OCI-M1 (cell line): ENCODE measurements at regions not wholly inside any gene's neighbourhood (a gene's known extent, or its start where the extent isn't known, plus 50 kb on each side); places are given as distances from the start of the nearest gene placed in this dataset.
"Not testable (repeated sequence)": the region's sequence is repeated elsewhere in the genome, so short reads cannot be mapped to it uniquely, and the experiment has no call there.

Experiments
- DNase-seq: peaks from one replicate; lab custom pipeline; 2025; lab: John Stamatoyannopoulos, UW

DNA sequence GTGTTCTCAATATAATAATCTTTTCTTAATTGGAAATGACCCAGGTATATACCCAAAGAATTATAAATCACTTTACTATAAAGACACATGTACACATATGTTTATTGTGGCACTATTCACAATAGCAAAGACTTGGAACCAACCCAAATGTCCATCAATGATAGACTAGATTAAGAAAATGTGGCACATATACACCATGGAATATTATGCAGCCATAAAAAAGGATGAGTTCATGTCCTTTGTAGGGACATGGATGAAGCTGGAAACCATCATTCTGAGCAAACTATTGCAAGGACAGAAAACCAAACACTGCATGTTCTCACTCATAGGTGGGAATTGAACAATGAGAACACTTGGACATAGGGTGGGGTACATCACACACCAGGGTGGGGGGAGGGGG is 56.8 kb downstream of the SCGB2B2 start:
- DNase-seq, result not testable (repeated sequence)

- DNase-seq, result no peak
Measured at GRCh38 chr19:34618410-34618809, 58.5 kb downstream of the SCGB2B2 start.

DNA sequence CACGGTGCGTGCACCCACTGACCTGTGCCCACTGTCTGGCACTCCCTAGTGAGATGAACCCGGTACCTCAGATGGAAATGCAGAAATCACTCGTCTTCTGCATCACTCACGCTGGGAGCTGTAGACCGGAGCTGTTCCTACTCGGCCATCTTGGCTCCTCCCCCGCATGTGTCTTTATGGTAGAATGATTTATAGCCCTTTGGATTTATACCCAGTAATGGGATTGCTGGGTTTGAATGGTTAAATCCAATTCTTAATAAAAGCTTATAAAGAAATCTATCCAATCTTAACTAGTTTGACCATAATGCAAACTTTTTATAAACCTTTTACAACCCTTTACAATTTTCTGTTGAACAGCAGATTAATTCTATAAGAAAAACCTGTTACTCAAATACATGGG is 59.0 kb downstream of the SCGB2B2 start:
- DNase-seq, result not testable (repeated sequence)

DNA sequence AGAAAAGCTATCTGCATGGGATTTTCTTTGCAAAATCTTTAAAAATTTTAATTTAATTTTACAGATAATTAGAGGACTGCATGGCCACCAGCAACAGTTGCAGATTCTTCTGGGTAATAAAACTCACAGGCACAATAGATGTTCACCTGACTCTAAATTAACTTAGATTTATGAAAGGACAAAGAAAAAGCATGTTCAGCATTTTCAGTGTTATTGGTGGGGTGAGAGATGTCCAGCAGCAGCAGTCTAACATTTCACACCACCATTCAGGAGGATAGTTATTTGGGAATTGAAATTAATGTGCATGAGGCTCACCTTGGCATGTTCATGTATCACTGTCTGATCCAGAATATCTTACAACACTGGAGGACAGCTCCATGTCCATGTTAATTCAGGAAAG is 74.0 kb downstream of the SCGB2B2 start:
- no peak for DNase-seq

DNA sequence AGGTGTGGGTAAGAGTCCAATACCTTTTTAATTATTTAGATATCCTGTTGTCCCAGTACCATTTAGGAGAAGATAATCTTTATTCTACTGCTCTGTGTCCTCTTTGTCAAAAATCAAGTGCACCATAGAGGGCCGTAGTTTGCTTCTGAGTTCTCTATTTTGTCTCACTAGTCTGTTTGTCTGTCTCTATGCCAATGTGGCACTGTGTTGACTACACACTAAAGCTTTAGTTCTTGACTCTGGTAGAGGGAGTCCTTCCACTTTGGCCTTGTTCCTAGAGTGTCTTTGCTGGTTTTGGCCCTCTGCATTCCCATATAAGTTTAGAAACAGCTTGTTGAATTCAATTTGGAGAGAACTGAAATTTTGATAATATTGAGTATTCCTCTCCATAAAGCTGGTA is 75.9 kb downstream of the SCGB2B2 start:
- DNase-seq, result no peak

GRCh38 chr19:34600366-34600765 is 76.6 kb downstream of the SCGB2B2 start:
- no peak for DNase-seq

DNA sequence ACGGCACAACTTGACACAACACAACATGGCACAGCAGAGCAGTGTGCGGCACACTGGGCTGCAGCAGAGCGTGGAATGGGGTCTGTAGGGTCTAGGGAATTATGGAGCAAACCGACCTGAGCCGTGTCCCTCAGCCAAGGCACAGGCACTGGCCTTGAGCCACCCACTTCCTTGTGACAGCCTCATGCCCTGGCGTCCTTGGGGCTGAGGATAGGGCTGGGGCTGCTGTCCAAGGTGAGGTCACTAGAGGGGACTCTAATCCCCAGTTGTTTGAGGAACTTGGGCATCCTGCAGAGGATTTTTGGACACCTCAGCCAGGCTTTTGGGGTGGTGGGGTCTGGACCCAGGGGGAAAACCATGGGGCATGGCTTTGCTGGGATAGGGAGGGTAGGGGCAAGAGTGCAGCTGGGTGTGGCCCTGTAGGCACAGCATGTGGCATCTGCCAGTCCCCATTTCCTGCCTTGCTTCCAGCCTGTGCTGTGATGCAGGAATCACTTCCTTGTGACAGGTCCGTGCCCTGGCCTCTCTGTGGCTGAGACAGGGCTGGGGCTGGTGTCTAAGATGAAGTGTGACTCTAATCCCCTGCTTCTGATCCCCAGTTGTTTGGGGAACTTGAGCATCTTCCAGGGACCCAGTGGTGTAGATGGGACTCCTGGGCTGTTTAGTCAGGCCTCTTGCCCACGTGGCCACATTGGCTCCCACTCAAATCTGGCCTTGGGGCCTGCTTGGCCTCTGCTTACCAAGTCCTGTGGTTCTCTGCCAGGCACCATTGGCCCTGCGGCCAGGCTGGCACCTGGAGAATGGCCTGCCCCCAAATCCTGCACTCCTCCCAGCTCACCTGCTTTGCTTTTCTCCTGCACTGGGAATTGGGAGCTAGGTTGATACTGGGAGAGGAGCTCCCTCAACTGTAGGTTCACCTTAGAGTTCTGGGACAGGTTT is 78.5 kb downstream of the SCGB2B2 start:
- DNase-seq, result no peak

DNA sequence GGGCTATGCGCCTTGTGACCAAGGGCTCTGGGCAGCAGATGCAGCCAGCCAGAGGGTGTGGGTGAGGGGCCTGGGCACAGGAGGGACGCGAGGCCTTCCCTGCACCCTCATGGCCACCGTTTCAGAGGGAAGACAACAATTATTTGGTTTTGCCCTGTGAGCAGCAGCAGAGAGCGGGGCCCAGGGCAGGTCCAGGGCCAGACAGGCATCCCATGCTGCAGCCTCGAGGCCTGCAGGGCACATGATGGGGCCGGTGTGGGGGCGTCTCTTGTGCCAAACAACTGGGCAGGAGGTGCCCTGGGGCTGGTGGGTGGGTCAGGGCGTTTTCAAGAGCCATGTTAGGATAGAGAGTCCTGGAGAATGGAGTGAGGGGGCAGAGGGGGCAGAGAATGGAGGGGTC is 79.4 kb downstream of the SCGB2B2 start:
- DNase-seq, result no peak

DNA sequence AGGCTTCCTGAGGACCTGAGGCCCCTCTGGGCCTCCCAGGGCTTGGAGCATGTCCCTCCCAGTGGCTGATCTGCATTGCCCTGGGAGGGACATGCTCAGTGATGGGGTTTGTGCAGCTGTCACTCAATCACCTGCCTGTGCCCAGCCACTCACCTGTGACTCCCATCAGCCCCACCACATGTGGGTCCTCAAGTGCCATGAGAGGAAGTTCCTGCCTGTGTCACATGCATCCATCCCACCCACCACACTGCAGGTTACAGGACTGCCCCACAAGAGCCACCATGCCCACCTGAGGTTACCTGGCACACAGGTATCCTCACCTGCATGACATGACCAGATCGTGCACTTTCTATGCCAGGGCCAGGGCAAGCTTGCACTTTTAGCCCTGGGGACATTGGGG is 80.0 kb downstream of the SCGB2B2 start:
- no peak for DNase-seq

DNA sequence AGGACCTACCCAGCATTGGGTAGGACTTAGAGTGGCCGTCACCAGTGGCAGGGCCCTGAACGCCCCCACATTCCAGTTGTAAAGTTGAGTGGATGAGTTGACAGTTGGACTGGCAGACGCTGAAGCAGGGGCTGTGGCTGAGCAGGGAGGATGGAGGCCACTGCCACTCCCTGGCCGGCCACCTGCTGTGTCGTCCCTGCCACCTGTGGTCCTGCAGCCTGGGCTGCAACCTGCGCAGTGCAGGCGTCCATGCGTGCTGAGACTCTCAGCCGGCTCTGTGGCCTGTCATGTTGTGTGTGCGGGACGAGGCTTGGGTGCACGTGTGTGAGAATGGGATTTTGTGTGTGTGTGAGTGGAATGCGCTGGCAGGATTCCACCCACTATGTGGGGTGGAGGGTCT is 80.8 kb downstream of the SCGB2B2 start:
- DNase-seq, result no peak

DNA sequence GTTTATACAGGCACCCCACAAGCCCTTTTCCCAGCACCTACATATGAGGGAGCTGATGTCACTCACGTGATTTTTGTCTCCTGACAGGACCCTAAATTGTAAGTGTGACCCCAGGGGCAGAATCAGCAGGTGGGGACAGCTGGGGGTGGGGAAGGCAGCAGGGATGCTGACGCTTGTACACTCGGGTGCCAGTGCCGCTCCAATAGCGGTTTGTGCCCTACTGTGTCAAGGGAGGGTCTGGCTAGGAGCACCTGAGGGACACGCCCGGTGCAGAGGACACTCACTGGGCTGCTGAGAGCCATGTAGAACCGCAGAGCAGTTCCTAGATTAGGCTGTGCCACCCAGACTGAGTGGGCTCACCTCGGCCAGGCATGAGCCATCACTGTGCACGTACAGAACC is 81.3 kb downstream of the SCGB2B2 start:
- DNase-seq, result no peak

GRCh38 chr19:34590228-34590627 is 86.7 kb downstream of the SCGB2B2 start:
- no peak for DNase-seq

GRCh38 chr19:34589730-34590129 is 87.2 kb downstream of the SCGB2B2 start:
- DNase-seq, result no peak

- no peak for DNase-seq
Measured at GRCh38 chr19:34588846-34589245, 88.1 kb downstream of the SCGB2B2 start.

- no peak for DNase-seq
Measured at GRCh38 chr19:34588249-34588648, 88.7 kb downstream of the SCGB2B2 start.

DNA sequence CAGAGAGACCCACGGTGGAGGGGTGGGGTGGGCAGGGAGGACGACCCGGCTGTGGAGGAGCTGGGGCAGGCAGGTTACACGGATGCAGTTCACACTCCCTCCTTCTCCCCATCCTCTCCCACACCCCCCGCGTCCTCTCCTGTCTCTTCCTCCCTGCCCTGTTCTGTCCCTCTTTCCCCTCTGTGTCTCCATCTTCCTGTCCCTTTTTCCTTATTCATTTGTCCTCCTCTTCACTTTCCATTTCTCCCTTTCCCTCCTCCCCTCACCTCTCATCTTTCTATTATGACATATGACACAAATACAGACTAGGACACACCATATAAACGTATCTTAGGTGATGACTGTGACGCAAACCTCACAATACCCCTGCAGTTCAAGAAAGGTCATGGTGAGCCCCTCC is 96.6 kb downstream of the SCGB2B2 start:
- no peak for DNase-seq

DNA sequence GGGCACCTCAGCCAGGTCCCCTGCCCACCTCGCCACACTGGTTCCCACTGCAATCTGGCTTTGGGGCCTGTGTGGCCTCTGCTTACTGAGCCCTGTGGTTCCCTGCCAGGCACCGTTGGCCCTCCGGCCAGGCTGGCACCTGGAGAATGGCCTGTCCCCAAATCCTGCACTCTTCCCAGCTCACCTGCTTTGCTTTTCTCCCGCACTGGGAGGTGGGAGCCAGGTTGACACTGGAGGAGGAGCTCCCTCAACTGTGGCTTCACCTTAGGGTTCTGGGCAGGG is 97.0 kb downstream of the SCGB2B2 start:
- no peak for DNase-seq

GRCh38 chr19:34579281-34580054 is 97.5 kb downstream of the SCGB2B2 start:
- no peak for DNase-seq

- no peak for DNase-seq
Measured at GRCh38 chr19:34578751-34579150, 97.2 kb downstream of the WTIP start.

GRCh38 chr19:34578173-34578572 is 96.6 kb downstream of the WTIP start:
- no peak for DNase-seq

GRCh38 chr19:34577531-34578101 is 96.1 kb downstream of the WTIP start:
- DNase-seq, result no peak

DNA sequence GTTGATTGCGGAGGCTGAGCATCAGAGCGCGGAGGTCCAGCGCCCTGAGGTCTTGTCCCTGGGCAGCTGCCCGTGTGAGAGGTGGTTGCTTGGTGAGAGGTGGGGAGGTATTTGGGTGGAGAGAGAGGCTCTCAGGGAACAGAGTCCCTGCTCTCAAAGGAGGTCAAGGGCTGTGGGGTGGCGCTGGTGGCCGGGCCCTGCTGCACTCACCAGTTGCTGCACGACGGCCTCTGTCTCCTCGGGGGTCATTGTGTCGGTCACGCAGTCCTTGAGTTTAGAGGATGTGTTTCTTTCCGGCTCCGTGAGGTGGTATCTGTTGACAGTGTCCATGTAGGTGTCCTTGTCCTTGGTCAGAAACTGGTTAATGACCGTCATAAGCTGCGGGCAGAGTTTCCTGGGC is 95.5 kb downstream of the WTIP start:
- DNase-seq, result no peak

- DNase-seq, result no peak
Measured at GRCh38 chr19:34576292-34576691, 94.7 kb downstream of the WTIP start.
